PFSK-1 (cell line): ENCODE measurements at regions not wholly inside any gene's neighbourhood (a gene's known extent, or its start where the extent isn't known, plus 50 kb on each side); places are given as distances from the start of the nearest gene placed in this dataset.

Source experiments
- POLR2AphosphoS5 ChIP-seq: IDR thresholded peaks from 2 replicates; pipeline ENCODE4 v1.6.1; 2012; ENCODE audit warnings: low read depth, mild to moderate bottlenecking, control low read depth, low read length, moderate library complexity
- REST ChIP-seq, 2 experiments: IDR thresholded peaks; 2 replicates each; pipeline versions ENCODE4 v1.6.1 to v1.8.0; 2011 to 2012; ENCODE audit warnings: low read depth in 2 of 2, low read length in 2 of 2, control low read depth in 1 of 2, inconsistent platforms in 1 of 2, mild to moderate bottlenecking in 1 of 2, moderate library complexity in 1 of 2; ENCODE audit not compliant: insufficient read depth in 1 of 2
- TAF1 ChIP-seq: IDR thresholded peaks from 2 replicates; pipeline ENCODE4 v1.6.1; 2012; ENCODE audit warnings: low read length, control low read depth, borderline replicate concordance; ENCODE audit not compliant: insufficient read depth

GRCh38 chr11:22926341-22926740 lies 66.1 kb upstream of the CCDC179 start:
- no peak for TF ChIP-seq POLR2AphosphoS5
- TF ChIP-seq REST (IDR thresholded peaks at IDR 0.05; ENCODE audit: insufficient read depth in 1 of 2, low read depth in 2 of 2, low read length in 2 of 2): no peak
- TF ChIP-seq TAF1: no peak
